Natural killer cell (primary cell): ENCODE measurements at regions not wholly inside any gene's neighbourhood (a gene's known extent, or its start where the extent isn't known, plus 50 kb on each side); places are given as distances from the start of the nearest gene placed in this dataset.

ENCODE experiments used
- ATAC-seq, 3 donors: fragments of 150-1000 bp in 2 of 3; fragments of 200-7000 bp in 1 of 3; cut with Tn5 transposase; 1 replicate in 1 of 3; 2 replicates in 2 of 3; pipeline ENCODE4 v1.10.0; 2021; ENCODE audit warnings: mild to moderate bottlenecking in 2 of 3, moderate library complexity in 2 of 3
- DNase-seq, 2 donors: peaks; one replicate each; pipeline versions ENCODE4 v3.0.0 to v3.0.0-alpha.2; 2013 to 2021; ENCODE audit warnings: mixed read lengths in 1 of 2
- H3K27ac ChIP-seq: one replicate; pipeline ENCODE4 v1.5.1; 2013; ENCODE audit warnings: mild to moderate bottlenecking, low read length
- H3K27me3 ChIP-seq: one replicate; pipeline ENCODE4 v1.6.1; 2013; ENCODE audit warnings: low read length; ENCODE audit not compliant: control insufficient read depth, insufficient read depth
- H3K36me3 ChIP-seq: one replicate; pipeline ENCODE4 v1.6.1; 2013; ENCODE audit warnings: low read length; ENCODE audit not compliant: control insufficient read depth, insufficient read depth
- H3K4me1 ChIP-seq: one replicate; pipeline ENCODE4 v1.6.1; 2013; ENCODE audit warnings: low read length; ENCODE audit not compliant: control insufficient read depth, insufficient read depth
- H3K4me3 ChIP-seq: one replicate; pipeline ENCODE4 v1.5.1; 2013; ENCODE audit warnings: low read length
- H3K9me3 ChIP-seq: one replicate; pipeline ENCODE4 v1.6.1; 2013; ENCODE audit warnings: low read length; ENCODE audit not compliant: control insufficient read depth, insufficient read depth
- H3K27ac Mint-ChIP-seq, 2 donors: one replicate each; pipeline ENCODE4 v1.8.0; 2022; ENCODE audit warnings: mild to moderate bottlenecking in 2 of 2, mixed read lengths in 2 of 2, moderate library complexity in 1 of 2
- H3K27me3 Mint-ChIP-seq, 2 donors: one replicate each; pipeline ENCODE4 v1.8.0; 2022; ENCODE audit warnings: low read depth in 2 of 2, mixed read lengths in 2 of 2
- H3K36me3 Mint-ChIP-seq: one replicate; pipeline ENCODE4 v1.8.0; 2022; ENCODE audit warnings: mixed read lengths
- H3K4me1 Mint-ChIP-seq, 2 donors: one replicate each; pipeline ENCODE4 v1.8.0; 2022; ENCODE audit warnings: mixed read lengths in 2 of 2
- H3K4me3 Mint-ChIP-seq: one replicate; pipeline ENCODE4 v1.8.0; 2022; ENCODE audit warnings: mild to moderate bottlenecking, moderate library complexity, mixed read lengths
- H3K9me3 Mint-ChIP-seq, 2 donors: one replicate each; pipeline ENCODE4 v1.8.0; 2022; ENCODE audit warnings: mixed read lengths in 2 of 2
- WGBS: methylation state at CpG from one replicate; pipeline ENCODE4 v1.1.7; 2013; ENCODE audit warnings: missing lambda C conversion rate; ENCODE audit not compliant: insufficient coverage; 5-methylcytosine and 5-hydroxymethylcytosine counted together
- intact Hi-C: fragments of 100-400 bp; cut with micrococcal nuclease; formaldehyde crosslinking; loops from one replicate; pipeline ENCODE4 v1.14.2; 2022
- TF ChIP-seq, protein P1 (sequence below): fragments of 200-600 bp; IDR thresholded peaks from one replicate; pipeline ENCODE4 v1.8.0; 2022; ENCODE audit warnings: antibody characterized with exemption

DNA sequence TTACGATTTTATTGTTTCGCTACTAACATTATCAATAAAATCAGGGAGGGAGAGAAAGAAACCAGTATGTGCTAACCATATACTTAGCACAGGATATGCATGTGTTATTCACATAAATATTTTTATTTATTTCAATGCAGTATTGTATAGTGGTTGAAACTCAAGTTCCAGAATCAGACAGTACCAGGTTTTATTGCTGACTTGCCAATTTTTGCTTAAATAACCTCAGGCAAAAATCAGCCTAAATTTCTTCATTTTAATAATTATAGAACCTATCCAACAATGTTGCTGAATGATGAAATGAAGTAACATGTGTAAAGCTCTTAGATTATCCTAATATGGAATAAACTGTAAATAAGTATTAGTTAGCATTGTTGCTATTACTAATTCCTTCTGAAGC, 61.4 kb upstream of the LRRC7 start:
- no peak overlapping the region for H3K4me3 ChIP-seq
- no peaks in the 10 kb centered on the region for H3K4me1 ChIP-seq
- Mint-ChIP-seq H3K9me3 (peaks cover 4 to 7% of the 10 kb centered on the region in 2 donors), H3K27ac (no peak overlapping the region), H3K36me3 (no peaks in the 10 kb centered on the region), H3K27me3 (no peaks in the 10 kb centered on the region), H3K4me3 (no peak overlapping the region), H3K4me1 (no peaks in the 10 kb centered on the region)
- no CpG with 5 or more reads among the region's 2 CpGs for WGBS
- intact Hi-C loops, result no loop called here
- H3K27ac ChIP-seq, result no peak overlapping the region
- H3K27me3 ChIP-seq, result no peaks in the 10 kb centered on the region
- ATAC-seq (no peak), DNase-seq (no peak)
- TF ChIP-seq, protein P1, sequence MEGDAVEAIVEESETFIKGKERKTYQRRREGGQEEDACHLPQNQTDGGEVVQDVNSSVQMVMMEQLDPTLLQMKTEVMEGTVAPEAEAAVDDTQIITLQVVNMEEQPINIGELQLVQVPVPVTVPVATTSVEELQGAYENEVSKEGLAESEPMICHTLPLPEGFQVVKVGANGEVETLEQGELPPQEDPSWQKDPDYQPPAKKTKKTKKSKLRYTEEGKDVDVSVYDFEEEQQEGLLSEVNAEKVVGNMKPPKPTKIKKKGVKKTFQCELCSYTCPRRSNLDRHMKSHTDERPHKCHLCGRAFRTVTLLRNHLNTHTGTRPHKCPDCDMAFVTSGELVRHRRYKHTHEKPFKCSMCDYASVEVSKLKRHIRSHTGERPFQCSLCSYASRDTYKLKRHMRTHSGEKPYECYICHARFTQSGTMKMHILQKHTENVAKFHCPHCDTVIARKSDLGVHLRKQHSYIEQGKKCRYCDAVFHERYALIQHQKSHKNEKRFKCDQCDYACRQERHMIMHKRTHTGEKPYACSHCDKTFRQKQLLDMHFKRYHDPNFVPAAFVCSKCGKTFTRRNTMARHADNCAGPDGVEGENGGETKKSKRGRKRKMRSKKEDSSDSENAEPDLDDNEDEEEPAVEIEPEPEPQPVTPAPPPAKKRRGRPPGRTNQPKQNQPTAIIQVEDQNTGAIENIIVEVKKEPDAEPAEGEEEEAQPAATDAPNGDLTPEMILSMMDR, result no peak
- peaks cover 2% of the 10 kb centered on the region for H3K9me3 ChIP-seq
- no peaks in the 10 kb centered on the region for H3K36me3 ChIP-seq

DNA sequence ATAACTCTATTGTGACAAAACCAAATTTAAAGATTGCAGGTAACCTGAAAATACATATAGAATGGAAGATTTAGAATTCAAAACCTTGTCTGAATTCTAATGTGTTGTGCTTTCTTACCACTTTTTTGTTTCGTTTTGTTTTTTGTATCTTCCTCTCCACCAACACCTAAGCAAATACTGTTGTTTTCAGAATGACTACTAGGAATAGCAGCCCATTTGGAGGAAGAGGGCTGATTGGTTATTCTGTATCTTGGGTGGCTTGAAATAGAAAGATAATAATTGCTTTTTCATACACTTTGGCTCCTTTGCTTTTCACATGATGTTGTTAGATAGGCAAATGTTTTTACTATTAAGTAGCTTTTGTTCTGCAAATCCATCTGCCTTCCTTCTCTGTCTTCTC, 61.0 kb upstream of the LRRC7 start:
- DNase-seq, result no peak
- no peaks in the 10 kb centered on the region for H3K36me3 Mint-ChIP-seq
- H3K9me3 ChIP-seq, result peaks cover 2% of the 10 kb centered on the region
- H3K36me3 ChIP-seq, result no peaks in the 10 kb centered on the region
- H3K27ac Mint-ChIP-seq, result no peak overlapping the region
- no peaks in the 10 kb centered on the region for H3K27me3 ChIP-seq
- H3K27ac ChIP-seq, result no peak overlapping the region
- WGBS, result no CpG with 5 or more reads among the region's 1 CpG
- H3K4me1 Mint-ChIP-seq, result no peaks in the 10 kb centered on the region
- no peak overlapping the region for H3K4me3 ChIP-seq
- intact Hi-C loops, result no loop called here
- H3K27me3 Mint-ChIP-seq, result no peaks in the 10 kb centered on the region
- no peak for ATAC-seq
- no peaks in the 10 kb centered on the region for H3K4me1 ChIP-seq
- no peak overlapping the region for H3K4me3 Mint-ChIP-seq
- TF ChIP-seq, protein P1, result no peak
- H3K9me3 Mint-ChIP-seq, result peaks cover 5 to 7% of the 10 kb centered on the region in 2 donors

DNA sequence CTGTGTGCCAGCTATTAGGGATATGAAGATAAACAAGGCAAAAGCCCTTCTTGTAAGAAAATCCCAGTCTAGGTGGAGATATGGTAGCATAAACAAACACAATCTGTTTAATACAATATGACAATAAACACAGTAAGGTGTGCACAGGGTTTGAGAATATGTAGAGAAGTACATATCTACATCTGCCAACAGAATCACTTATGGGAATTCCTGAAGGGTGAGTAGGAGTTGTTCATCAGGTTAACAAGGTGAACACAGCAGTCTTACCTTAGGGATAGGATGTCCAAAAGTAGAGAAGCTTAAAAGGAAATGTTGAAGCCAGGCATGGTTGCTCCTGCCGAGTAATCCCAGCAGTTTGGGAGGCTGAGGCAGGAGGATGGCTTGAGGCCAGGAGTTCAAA, 57.7 kb upstream of the LRRC7 start:
- Histone ChIP-seq H3K27me3 (no peaks in the 10 kb centered on the region), H3K4me1 (no peaks in the 10 kb centered on the region), H3K9me3 (peaks cover 2% of the 10 kb centered on the region), H3K27ac (no peak overlapping the region), H3K36me3 (no peaks in the 10 kb centered on the region), H3K4me3 (no peak overlapping the region)
- WGBS, result 75% methylated on average over 1 of the region's 1 CpG
- TF ChIP-seq, protein P1, result no peak
- H3K36me3 Mint-ChIP-seq, result no peaks in the 10 kb centered on the region
- intact Hi-C loops, result no loop called here
- H3K4me1 Mint-ChIP-seq, result no peaks in the 10 kb centered on the region
- DNase-seq (no peak), ATAC-seq (no peak)
- H3K27me3 Mint-ChIP-seq, result no peaks in the 10 kb centered on the region
- H3K9me3 Mint-ChIP-seq, result peaks cover 7 to 9% of the 10 kb centered on the region in 2 donors
- no peak overlapping the region for H3K27ac Mint-ChIP-seq
- H3K4me3 Mint-ChIP-seq, result no peak overlapping the region

DNA sequence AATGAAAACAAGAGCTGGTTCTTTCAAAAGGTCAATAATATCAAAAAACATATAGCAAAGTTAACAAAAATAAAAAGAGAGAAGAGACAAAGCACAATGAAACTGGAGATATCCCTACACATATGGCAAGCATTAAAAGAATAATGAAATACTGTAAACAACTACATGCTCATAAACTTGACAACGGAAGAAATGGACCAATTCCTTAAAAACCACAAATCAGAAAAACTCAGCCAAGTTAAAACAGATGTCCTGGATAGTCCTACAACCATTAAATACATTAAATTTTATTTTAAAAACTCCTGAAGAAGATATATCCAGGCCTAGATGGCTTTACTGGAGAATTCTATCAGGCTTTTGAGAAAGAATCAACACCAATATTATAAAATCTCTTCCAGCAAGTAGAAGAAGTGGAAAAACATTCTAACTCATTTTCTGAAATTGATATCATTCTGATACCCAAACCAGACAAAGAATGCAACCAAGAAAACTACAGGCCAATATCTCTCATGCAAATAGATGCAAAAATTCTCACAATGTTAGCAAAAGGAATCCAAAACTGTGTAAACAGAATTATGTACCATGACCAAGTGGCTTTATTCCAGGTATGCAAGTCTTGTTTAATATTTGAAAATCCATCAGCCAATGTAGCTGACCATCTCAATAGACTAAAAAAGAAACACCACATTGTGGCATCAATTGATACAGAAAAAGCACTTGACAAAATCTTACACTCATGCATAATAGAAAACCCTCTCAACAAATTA, 56.1 kb upstream of the LRRC7 start:
- peaks cover 2% of the 10 kb centered on the region for H3K9me3 ChIP-seq
- 63% methylated on average over 1 of the region's 1 CpG for WGBS
- no peaks in the 10 kb centered on the region for H3K4me1 Mint-ChIP-seq
- no peaks in the 10 kb centered on the region for H3K27me3 Mint-ChIP-seq
- H3K4me3 ChIP-seq, result no peak overlapping the region
- TF ChIP-seq, protein P1, result no peak
- H3K4me1 ChIP-seq, result no peaks in the 10 kb centered on the region
- intact Hi-C loops, result no loop called here
- no peak overlapping the region for H3K4me3 Mint-ChIP-seq
- DNase-seq (no peak), ATAC-seq (no peak)
- H3K9me3 Mint-ChIP-seq, result peaks cover 7 to 9% of the 10 kb centered on the region in 2 donors
- no peaks in the 10 kb centered on the region for H3K36me3 Mint-ChIP-seq
- no peak overlapping the region for H3K27ac Mint-ChIP-seq
- no peaks in the 10 kb centered on the region for H3K36me3 ChIP-seq
- no peaks in the 10 kb centered on the region for H3K27me3 ChIP-seq
- H3K27ac ChIP-seq, result no peak overlapping the region
